H1 (cell line): ENCODE measurements at regions not wholly inside any gene's neighbourhood (a gene's known extent, or its start where the extent isn't known, plus 50 kb on each side); places are given as distances from the start of the nearest gene placed in this dataset.

Source experiments
- CTCF ChIA-PET: fragments of 300-600 bp; sonication (Branson Sonifier 250); formaldehyde crosslinking; loops from one replicate; lab custom pipeline; 2021; ENCODE audit not compliant: partially characterized antibody; lab: Charles Lee
- POLR2A ChIA-PET: fragments of 300-600 bp; sonication (Branson Sonifier 250); formaldehyde crosslinking; loops from one replicate; lab custom pipeline; 2021; ENCODE audit warnings: inconsistent platforms; ENCODE audit not compliant: partially characterized antibody; lab: Charles Lee
- DNase-seq, 2 experiments: peaks; one replicate each; pipeline versions ENCODE4 v3.0.0 to v3.0.0-alpha.2; 2010 to 2022; ENCODE audit warnings: low spot score in 2 of 2, low read depth in 1 of 2, mixed read lengths in 1 of 2
- FAIRE-seq: peaks from 2 replicates; lab custom pipeline; 2011; peaks lifted over from hg19 to GRCh38; lab: Jason Lieb, UNC
- H2AFZ ChIP-seq: 2 replicates; pipeline ENCODE4 v1.8.1; 2012; ENCODE audit warnings: low read length, inconsistent platforms
- H2AK5ac ChIP-seq: 2 replicates; pipeline ENCODE4 v1.6.1; 2013; ENCODE audit warnings: low read depth, low read length
- H2BK120ac ChIP-seq: replicated peaks from 2 replicates; pipeline ENCODE3; 2013; ENCODE audit warnings: low read depth, low read length, inconsistent platforms
- H2BK12ac ChIP-seq: 2 replicates; pipeline ENCODE4 v1.6.1; 2013; ENCODE audit warnings: low read depth, low read length
- H2BK15ac ChIP-seq: 2 replicates; pipeline ENCODE4 v1.6.1; 2013; ENCODE audit warnings: low read length
- H2BK20ac ChIP-seq: 2 replicates; pipeline ENCODE4 v1.6.1; 2013; ENCODE audit warnings: low read length
- H2BK5ac ChIP-seq: 2 replicates; pipeline ENCODE4 v1.6.1; 2013; ENCODE audit warnings: low read depth, low read length
- H3K14ac ChIP-seq: 2 replicates; pipeline ENCODE4 v1.6.1; 2013; ENCODE audit warnings: inconsistent platforms; ENCODE audit not compliant: insufficient read length
- H3K18ac ChIP-seq: 2 replicates; pipeline ENCODE4 v1.6.1; 2013; ENCODE audit warnings: low read length; ENCODE audit errors: extremely low read depth
- H3K23ac ChIP-seq: 2 replicates; pipeline ENCODE4 v1.6.1; 2013; ENCODE audit warnings: inconsistent platforms; ENCODE audit not compliant: insufficient read length
- H3K23me2 ChIP-seq: 2 replicates; pipeline ENCODE4 v1.6.1; 2013; ENCODE audit warnings: low read depth, low read length
- H3K27ac ChIP-seq: 2 replicates; pipeline ENCODE4 v1.6.1; 2011; ENCODE audit warnings: low read depth, low read length, inconsistent platforms
- H3K27me3 ChIP-seq, 4 experiments: replicated peaks in 1 of 4; 1 replicate in 1 of 4; 2 replicates in 3 of 4; pipeline versions ENCODE4 v1.6.1 to v1.8.1; 2011 to 2013; ENCODE audit warnings: low read length in 3 of 4, mild to moderate bottlenecking in 3 of 4, inconsistent platforms in 2 of 4, mixed read lengths in 2 of 4, moderate library complexity in 1 of 4; ENCODE audit not compliant: control insufficient read depth in 3 of 4, insufficient read depth in 3 of 4; ENCODE audit errors: extremely low read depth in 1 of 4
- H3K36me3 ChIP-seq, 4 experiments: 2 replicates each; pipeline versions ENCODE4 v1.6.1 to v1.8.1; 2011 to 2013; ENCODE audit warnings: mild to moderate bottlenecking in 4 of 4, low read length in 3 of 4, moderate library complexity in 2 of 4, control low read depth in 1 of 4, inconsistent platforms in 1 of 4; ENCODE audit not compliant: insufficient read depth in 4 of 4, control insufficient read depth in 2 of 4
- H3K4ac ChIP-seq: replicated peaks from 2 replicates; pipeline ENCODE3; 2013; ENCODE audit warnings: low read length, low read depth, mixed read lengths, inconsistent platforms; ENCODE audit not compliant: insufficient read length
- H3K4me1 ChIP-seq, 4 experiments: replicated peaks in 1 of 4; 1 replicate in 1 of 4; 2 replicates in 3 of 4; pipeline versions ENCODE4 v1.6.1 to v1.8.1; 2011 to 2013; ENCODE audit warnings: low read length in 3 of 4, inconsistent platforms in 2 of 4, mixed read lengths in 1 of 4; ENCODE audit not compliant: insufficient read depth in 4 of 4, control insufficient read depth in 3 of 4
- H3K4me2 ChIP-seq, 2 experiments: 2 replicates each; pipeline versions ENCODE4 v1.6.1 to v1.8.1; 2011 to 2013; ENCODE audit warnings: low read depth in 2 of 2, low read length in 2 of 2, control low read depth in 1 of 2, inconsistent platforms in 1 of 2, mild to moderate bottlenecking in 1 of 2; ENCODE audit not compliant: insufficient read depth in 1 of 2
- H3K4me3 ChIP-seq, 4 experiments: fragments of 200-600, 300-600 bp in 1 of 4; sonication (generic), shearing (Covaris generic), sonication (Bioruptor Twin) in 1 of 4; 2 replicates each; pipeline versions ENCODE4 v1.5.1 to v1.8.1; 2011 to 2016; ENCODE audit warnings: low read length in 4 of 4, low read depth in 3 of 4, control low read depth in 2 of 4, inconsistent platforms in 2 of 4, mild to moderate bottlenecking in 2 of 4, mixed read lengths in 1 of 4, moderate library complexity in 1 of 4; ENCODE audit not compliant: insufficient read depth in 2 of 4; ENCODE audit errors: extremely low read depth in 1 of 4
- H3K56ac ChIP-seq: replicated peaks from 2 replicates; pipeline ENCODE3; 2013; ENCODE audit warnings: low read depth, mild to moderate bottlenecking, mixed read lengths, low read length, inconsistent platforms; ENCODE audit not compliant: insufficient read length
- H3K79me1 ChIP-seq: 2 replicates; pipeline ENCODE4 v1.6.1; 2013; ENCODE audit warnings: low read depth, low read length, control low read depth
- H3K79me2 ChIP-seq, 2 experiments: 2 replicates each; pipeline versions ENCODE4 v1.6.1 to v1.8.1; 2012 to 2013; ENCODE audit warnings: low read length in 2 of 2, mild to moderate bottlenecking in 2 of 2, inconsistent platforms in 1 of 2; ENCODE audit not compliant: insufficient read depth in 2 of 2, control insufficient read depth in 1 of 2
- H3K9ac ChIP-seq, 4 experiments: replicated peaks in 1 of 4; 1 replicate in 1 of 4; 2 replicates in 3 of 4; pipeline versions ENCODE4 v1.6.1 to v1.8.1; 2011 to 2013; ENCODE audit warnings: low read depth in 3 of 4, low read length in 3 of 4, control low read depth in 2 of 4, mild to moderate bottlenecking in 2 of 4, moderate library complexity in 2 of 4, inconsistent platforms in 1 of 4; ENCODE audit errors: extremely low read depth in 1 of 4
- H3K9me3 ChIP-seq, 2 experiments: 2 replicates each; pipeline versions ENCODE4 v1.6.1 to v1.8.1; 2012 to 2013; ENCODE audit warnings: mild to moderate bottlenecking in 2 of 2, moderate library complexity in 2 of 2, control low read depth in 1 of 2, inconsistent platforms in 1 of 2, low read depth in 1 of 2, low read length in 1 of 2, mixed read lengths in 1 of 2; ENCODE audit not compliant: insufficient read depth in 2 of 2
- H4K20me1 ChIP-seq, 2 experiments: replicated peaks in 1 of 2; 2 replicates each; pipeline versions ENCODE3 to v1.8.1; 2011 to 2013; ENCODE audit warnings: inconsistent platforms in 2 of 2, low read length in 2 of 2, mild to moderate bottlenecking in 1 of 2; ENCODE audit not compliant: insufficient read depth in 2 of 2, control insufficient read depth in 1 of 2
- H4K5ac ChIP-seq: 2 replicates; pipeline ENCODE4 v1.6.1; 2013; ENCODE audit warnings: low read length, low read depth, mixed read lengths, inconsistent platforms; ENCODE audit not compliant: insufficient read length
- H4K8ac ChIP-seq: 2 replicates; pipeline ENCODE4 v1.8.0; 2013; ENCODE audit warnings: mild to moderate bottlenecking, moderate library complexity, low read length, inconsistent platforms; ENCODE audit not compliant: insufficient read depth; ENCODE audit errors: extremely low read depth
- H4K91ac ChIP-seq: replicated peaks from 2 replicates; pipeline ENCODE3; 2013; ENCODE audit warnings: low read length, mixed read lengths, inconsistent platforms; ENCODE audit not compliant: insufficient read length
- CBX5 ChIP-seq: fragments of 300-800, 300-1000 bp; sonication (generic); IDR thresholded peaks from 2 replicates; pipeline ENCODE4 v1.7.1; 2016; ENCODE audit warnings: antibody characterized with exemption, low read length, low read depth
- CEBPB ChIP-seq: IDR thresholded peaks from 2 replicates; pipeline ENCODE4 v1.6.1; 2012; ENCODE audit warnings: low read depth, low read length
- CHD1 ChIP-seq: IDR thresholded peaks from 2 replicates; pipeline ENCODE4 v1.6.1; 2012; ENCODE audit warnings: low read depth, low read length, improper control_type of control experiment
- CREB1 ChIP-seq: IDR thresholded peaks from 2 replicates; pipeline ENCODE4 v1.6.1; 2012; ENCODE audit warnings: inconsistent platforms
- GTF2F1 ChIP-seq: IDR thresholded peaks from 2 replicates; pipeline ENCODE4 v1.6.1; 2012; ENCODE audit warnings: low read depth, low read length, improper control_type of control experiment, borderline replicate concordance
- HDAC2 ChIP-seq, 2 experiments: fragments of 300-600 bp in 1 of 2; sonication (generic) in 1 of 2; IDR thresholded peaks; 2 replicates each; pipeline ENCODE4 v1.6.1; 2011 to 2012; ENCODE audit warnings: low read depth in 2 of 2, low read length in 2 of 2, mild to moderate bottlenecking in 2 of 2, moderate library complexity in 2 of 2, borderline replicate concordance in 1 of 2, inconsistent platforms in 1 of 2
- JUN ChIP-seq: IDR thresholded peaks from 2 replicates; pipeline ENCODE4 v1.6.1; 2011; ENCODE audit warnings: low read depth, mild to moderate bottlenecking, improper control_type of control experiment, low read length
- KDM4A ChIP-seq: IDR thresholded peaks from one replicate; pipeline ENCODE4 v1.7.1; 2012; ENCODE audit warnings: low read depth, mild to moderate bottlenecking, moderate library complexity, low read length, inconsistent platforms; ENCODE audit not compliant: severe bottlenecking
- MAX ChIP-seq: IDR thresholded peaks from 2 replicates; pipeline ENCODE4 v1.6.1; 2012; ENCODE audit warnings: inconsistent platforms
- PHF8 ChIP-seq: fragments of 200-600 bp; sonication (generic); conservative IDR thresholded peaks from 2 replicates; pipeline ENCODE4 v1.7.1; 2012; ENCODE audit warnings: low read depth, mild to moderate bottlenecking, inconsistent platforms, low read length, moderate library complexity
- RFX5 ChIP-seq: IDR thresholded peaks from 2 replicates; pipeline ENCODE4 v1.6.1; 2011; ENCODE audit warnings: low read depth, low read length, improper control_type of control experiment, borderline replicate concordance
- SIRT6 ChIP-seq: IDR thresholded peaks from one replicate; pipeline ENCODE4 v1.7.1; 2012; ENCODE audit warnings: low read length, inconsistent platforms
- SIX5 ChIP-seq: IDR thresholded peaks from 2 replicates; pipeline ENCODE4 v1.6.1; 2011; ENCODE audit warnings: mild to moderate bottlenecking, low read depth, low read length
- TAF7 ChIP-seq: optimal IDR thresholded peaks from 2 replicates; pipeline ENCODE3; 2011; ENCODE audit warnings: low read depth, mild to moderate bottlenecking, inconsistent platforms, low read length, moderate library complexity, borderline replicate concordance
- YY1 ChIP-seq: IDR thresholded peaks from 2 replicates; pipeline ENCODE4 v1.6.1; 2011; ENCODE audit warnings: low read depth, mild to moderate bottlenecking, low read length
- WGBS, 2 experiments: shearing (Covaris generic) in 1 of 2; methylation state at CpG; one replicate each; pipeline versions ENCODE4 v1.1.6 to v1.1.7; 2013 to 2015; ENCODE audit warnings: low lambda C conversion rate in 2 of 2, mixed read lengths in 2 of 2, inconsistent platforms in 1 of 2, low coverage in 1 of 2, missing lambda C conversion rate in 1 of 2; ENCODE audit not compliant: insufficient replicate concordance in 2 of 2, insufficient coverage in 1 of 2, insufficient read length in 1 of 2; ENCODE audit errors: extremely low coverage in 1 of 2, missing lambda C conversion rate in 1 of 2; 5-methylcytosine and 5-hydroxymethylcytosine counted together

GRCh38 chr14:98167275-98167674 is 1104.7 kb downstream of the BCL11B start:
- H4K5ac ChIP-seq, result no peak overlapping the region
- FAIRE-seq, result no peak

More at GRCh38 chr14:98167275-98167674, 1104.7 kb downstream of the BCL11B start:
- Histone ChIP-seq H3K4me3 (no peak overlapping the region), H3K14ac (no peak overlapping the region), H2AK5ac (no peak overlapping the region), H3K9ac (no peak overlapping the region), H3K4me2 (no peak overlapping the region)
- DNase-seq, result no peak
- no peak for TF ChIP-seq HDAC2 (IDR thresholded peaks at IDR 0.05; ENCODE audit: borderline replicate concordance in 1 of 2, low read depth in 2 of 2, low read length in 2 of 2)
- no peak for TF ChIP-seq CEBPB
- no peak for TF ChIP-seq GTF2F1
- no peak for TF ChIP-seq CBX5
- no peak for TF ChIP-seq TAF7
- TF ChIP-seq KDM4A, result no peak
- TF ChIP-seq RFX5, result no peak
- no peak for TF ChIP-seq SIX5
- TF ChIP-seq CHD1, result no peak
- TF ChIP-seq PHF8, result no peak
- TF ChIP-seq MAX, result no peak
- TF ChIP-seq YY1, result no peak
- TF ChIP-seq JUN, result no peak
- TF ChIP-seq SIRT6, result no peak
- TF ChIP-seq CREB1, result no peak
- TF ChIP-seq, all 59 proteins: peak for 0
- Histone ChIP-seq H4K91ac (no peak overlapping the region), H3K36me3 (no peaks in the 10 kb centered on the region), H3K27me3 (no peaks in the 10 kb centered on the region), H3K79me2 (no peaks in the 10 kb centered on the region), H3K56ac (no peak overlapping the region), H3K4ac (no peak overlapping the region), H2BK20ac (no peak overlapping the region), H3K23me2 (no peaks in the 10 kb centered on the region), H3K79me1 (no peaks in the 10 kb centered on the region), H3K23ac (no peak overlapping the region), H3K9me3 (no peaks in the 10 kb centered on the region), H2BK15ac (no peak overlapping the region), H3K27ac (no peak overlapping the region), H4K20me1 (no peaks in the 10 kb centered on the region), H2BK12ac (no peak overlapping the region), H2AFZ (no peak overlapping the region), H2BK5ac (no peak overlapping the region), H2BK120ac (no peak overlapping the region), H4K8ac (no peak overlapping the region), H3K18ac (no peak overlapping the region), H3K4me1 (peaks cover 0 to 7% (median 2%) of the 10 kb centered on the region in 4 experiments; a peak in 3 of 7 replicates)
- ChIA-PET CTCF (interaction anchor here (1.3 kb wide), 1 partner anchor 61 kb away, joined by 4 read pairs; no protein-coding TSS in a partner anchor), POLR2A (interaction anchor here (0.7 kb wide), 1 partner anchor 45 kb away, joined by 3 read pairs; no protein-coding TSS in a partner anchor)
- WGBS, 2 experiments, result 78% methylated on average over 8 of the region's 10 CpGs; no CpG with 5 or more reads in 1 of the 2 experiments
